Neuronal stem cell (in vitro differentiated cells): ENCODE measurements at regions not wholly inside any gene's neighbourhood (a gene's known extent, or its start where the extent isn't known, plus 50 kb on each side); places are given as distances from the start of the nearest gene placed in this dataset.

Experiments
- DNase-seq: peaks from one replicate; pipeline ENCODE4 v3.0.0-alpha.2; 2013; ENCODE audit warnings: low spot score
- H2AFZ ChIP-seq: one replicate; pipeline ENCODE4 v1.6.1; 2013; ENCODE audit warnings: mild to moderate bottlenecking, low read length, inconsistent platforms
- H2AK5ac ChIP-seq: 2 replicates; pipeline ENCODE4 v1.6.1; 2013; ENCODE audit warnings: low read depth, mild to moderate bottlenecking, inconsistent platforms, low read length, moderate library complexity, mixed read lengths
- H2BK120ac ChIP-seq: 2 replicates; pipeline ENCODE4 v1.6.1; 2013; ENCODE audit warnings: low read depth, mild to moderate bottlenecking, inconsistent platforms, low read length, moderate library complexity, mixed read lengths
- H2BK12ac ChIP-seq: one replicate; pipeline ENCODE4 v1.6.1; 2013; ENCODE audit warnings: low read length, inconsistent platforms
- H2BK15ac ChIP-seq: 2 replicates; pipeline ENCODE4 v1.6.1; 2013; ENCODE audit warnings: mild to moderate bottlenecking, low read length, inconsistent platforms, mixed read lengths
- H2BK5ac ChIP-seq: one replicate; pipeline ENCODE4 v1.6.1; 2013; ENCODE audit warnings: inconsistent platforms, mild to moderate bottlenecking, low read length, moderate library complexity
- H3K14ac ChIP-seq: one replicate; pipeline ENCODE4 v1.6.1; 2013; ENCODE audit warnings: low read length, inconsistent platforms
- H3K18ac ChIP-seq: 2 replicates; pipeline ENCODE4 v1.6.1; 2013; ENCODE audit warnings: low read length, inconsistent platforms
- H3K23ac ChIP-seq: 2 replicates; pipeline ENCODE4 v1.6.1; 2013; ENCODE audit warnings: low read depth, mild to moderate bottlenecking, mixed read lengths, low read length, inconsistent platforms; ENCODE audit not compliant: poor library complexity
- H3K27ac ChIP-seq: replicated peaks from 3 replicates; pipeline ENCODE4 v1.5.1; 2013; ENCODE audit warnings: low read length, inconsistent platforms
- H3K27me3 ChIP-seq, 3 experiments: 2 replicates each; pipeline ENCODE4 v1.6.1; 2013; ENCODE audit warnings: low read length in 3 of 3, mild to moderate bottlenecking in 2 of 3, inconsistent platforms in 1 of 3, low read depth in 1 of 3, mixed read lengths in 1 of 3, moderate library complexity in 1 of 3; ENCODE audit not compliant: control insufficient read depth in 3 of 3, insufficient read depth in 3 of 3
- H3K36me3 ChIP-seq, 2 donors: replicated peaks in 1 of 2; 2 replicates each; pipeline ENCODE4 v1.6.1; 2013; ENCODE audit warnings: low read length in 2 of 2; ENCODE audit not compliant: control insufficient read depth in 2 of 2, insufficient read depth in 2 of 2
- H3K4ac ChIP-seq: 2 replicates; pipeline ENCODE4 v1.6.1; 2013; ENCODE audit warnings: inconsistent platforms, mild to moderate bottlenecking, low read length, moderate library complexity
- H3K4me1 ChIP-seq, 2 donors: 1 replicate in 1 of 2; 2 replicates in 1 of 2; pipeline ENCODE4 v1.6.1; 2013; ENCODE audit warnings: low read length in 2 of 2, low read depth in 1 of 2; ENCODE audit not compliant: control insufficient read depth in 2 of 2, insufficient read depth in 1 of 2
- H3K4me2 ChIP-seq: one replicate; pipeline ENCODE4 v1.6.1; 2013; ENCODE audit warnings: mild to moderate bottlenecking, low read length, inconsistent platforms; ENCODE audit not compliant: insufficient read depth, poor library complexity, severe bottlenecking
- H3K4me3 ChIP-seq, 2 donors: 2 replicates each; pipeline ENCODE4 v1.5.1; 2013; ENCODE audit warnings: low read length in 2 of 2, mild to moderate bottlenecking in 2 of 2, inconsistent platforms in 1 of 2, moderate library complexity in 1 of 2
- H3K79me1 ChIP-seq: one replicate; pipeline ENCODE4 v1.6.1; 2013; ENCODE audit warnings: low read depth, mild to moderate bottlenecking, inconsistent platforms, low read length, moderate library complexity
- H3K9ac ChIP-seq: one replicate; pipeline ENCODE4 v1.6.1; 2013; ENCODE audit warnings: mild to moderate bottlenecking, low read depth, low read length, inconsistent platforms; ENCODE audit not compliant: poor library complexity
- H3K9me3 ChIP-seq, 2 donors: replicated peaks in 1 of 2; 2 replicates each; pipeline versions ENCODE3 to v1.6.1; 2013; ENCODE audit warnings: low read length in 2 of 2, mild to moderate bottlenecking in 2 of 2, inconsistent platforms in 1 of 2, low read depth in 1 of 2, mixed read lengths in 1 of 2, moderate library complexity in 1 of 2; ENCODE audit not compliant: control insufficient read depth in 2 of 2, insufficient read depth in 1 of 2
- H4K8ac ChIP-seq: one replicate; pipeline ENCODE4 v1.6.1; 2013; ENCODE audit warnings: low read depth, mild to moderate bottlenecking, inconsistent platforms, low read length, moderate library complexity
- H4K91ac ChIP-seq: one replicate; pipeline ENCODE4 v1.6.1; 2013; ENCODE audit warnings: low read length, low read depth, mild to moderate bottlenecking, inconsistent platforms; ENCODE audit not compliant: poor library complexity
- WGBS, 2 donors: extraction: QIAGEN DNeasy Blood & Tissue Kit; methylation state at CpG; one replicate each; pipeline ENCODE4 v1.1.7; 2013; ENCODE audit warnings: missing lambda C conversion rate in 2 of 2, mixed read lengths in 1 of 2; ENCODE audit not compliant: insufficient read length in 2 of 2, insufficient replicate concordance in 1 of 2; ENCODE audit errors: extremely low coverage in 2 of 2; 5-methylcytosine and 5-hydroxymethylcytosine counted together

DNA sequence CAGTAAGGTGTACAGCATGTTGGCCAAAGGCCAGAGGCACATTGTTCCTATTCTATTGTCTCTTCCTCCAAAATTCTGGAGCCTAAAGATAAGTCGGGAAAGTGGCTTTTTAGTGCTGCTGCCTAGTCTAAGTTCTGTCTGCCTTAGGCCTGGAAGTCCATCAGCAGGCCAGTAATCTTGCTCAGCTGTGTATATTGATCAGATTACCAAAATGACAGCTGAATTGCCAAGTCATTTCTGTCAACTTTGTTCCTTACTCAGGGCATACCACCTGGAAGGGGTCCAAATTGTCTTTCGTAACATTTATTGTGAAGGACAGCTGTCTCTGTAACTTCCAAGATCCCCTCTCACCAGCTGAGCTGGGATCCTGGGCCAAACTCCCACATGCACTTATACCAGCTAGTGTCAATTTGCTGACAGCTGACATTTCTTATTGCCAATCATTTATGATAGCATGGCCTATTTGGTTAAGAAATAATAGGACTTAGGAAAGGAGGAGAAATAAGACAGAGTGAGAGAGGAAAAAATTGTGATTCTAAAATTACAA lies 116.8 kb upstream of the FSHR start:
- Histone ChIP-seq H3K9ac (no peak overlapping the region), H2AK5ac (no peak overlapping the region), H4K91ac (no peak overlapping the region), H3K14ac (no peak overlapping the region), H3K4me2 (no peak overlapping the region), H2BK15ac (no peak overlapping the region), H3K4ac (no peak overlapping the region), H2BK5ac (no peak overlapping the region), H2BK12ac (no peak overlapping the region), H3K36me3 (no peaks in the 10 kb centered on the region), H3K4me3 (no peak overlapping the region), H3K23ac (no peak overlapping the region), H3K18ac (no peak overlapping the region), H4K8ac (no peak overlapping the region), H3K9me3 (no peaks in the 10 kb centered on the region), H3K27me3 (peaks cover 0 to 3% (median 0%) of the 10 kb centered on the region in 3 experiments), H3K27ac (no peak overlapping the region), H2BK120ac (no peak overlapping the region), H2AFZ (no peak overlapping the region), H3K4me1 (no peaks in the 10 kb centered on the region), H3K79me1 (no peaks in the 10 kb centered on the region)
- no CpG with 5 or more reads among the region's 2 CpGs for WGBS, 2 donors
- DNase-seq: no peak

- Histone ChIP-seq H3K27ac (no peak overlapping the region), H3K4me3 (no peak overlapping the region), H3K18ac (no peak overlapping the region), H2BK12ac (no peak overlapping the region), H4K91ac (no peak overlapping the region), H4K8ac (no peak overlapping the region), H2AK5ac (no peak overlapping the region), H3K9me3 (no peaks in the 10 kb centered on the region), H3K4me1 (no peaks in the 10 kb centered on the region), H3K14ac (no peak overlapping the region), H2BK120ac (no peak overlapping the region), H3K4ac (no peak overlapping the region), H3K36me3 (no peaks in the 10 kb centered on the region), H3K9ac (no peak overlapping the region), H3K27me3 (peaks cover 0 to 3% (median 0%) of the 10 kb centered on the region in 3 experiments), H2BK15ac (no peak overlapping the region), H2BK5ac (no peak overlapping the region), H3K79me1 (no peaks in the 10 kb centered on the region), H3K4me2 (no peak overlapping the region), H3K23ac (no peak overlapping the region), H2AFZ (no peak overlapping the region)
- no CpG with 5 or more reads among the region's 6 CpGs for WGBS, 2 donors
- no peak for DNase-seq
These were observed 115.8 kb upstream of the FSHR start for GRCh38 chr2:49270091-49270490.

GRCh38 chr2:49265471-49265870 lies 111.2 kb upstream of the FSHR start:
- no CpG with 5 or more reads among the region's 2 CpGs for WGBS, 2 donors
- Histone ChIP-seq H4K91ac (no peak overlapping the region), H2BK5ac (no peak overlapping the region), H3K79me1 (no peaks in the 10 kb centered on the region), H3K4me1 (peaks cover 0 to 1% of the 10 kb centered on the region in 2 donors), H3K36me3 (no peaks in the 10 kb centered on the region), H3K18ac (no peak overlapping the region), H3K4me3 (no peak overlapping the region), H3K14ac (no peak overlapping the region), H3K9me3 (no peaks in the 10 kb centered on the region), H3K27ac (no peak overlapping the region), H2BK15ac (no peak overlapping the region), H3K23ac (no peak overlapping the region), H3K4ac (no peak overlapping the region), H3K4me2 (no peak overlapping the region), H2AFZ (no peak overlapping the region), H3K9ac (no peak overlapping the region), H3K27me3 (peaks cover 0 to under 1% (median 0%) of the 10 kb centered on the region in 3 experiments), H4K8ac (no peak overlapping the region), H2AK5ac (no peak overlapping the region), H2BK120ac (no peak overlapping the region), H2BK12ac (no peak overlapping the region)
- DNase-seq: no peak

GRCh38 chr2:49262801-49263560 lies 108.7 kb upstream of the FSHR start:
- Histone ChIP-seq H3K79me1 (no peaks in the 10 kb centered on the region), H3K18ac (no peak overlapping the region), H4K8ac (no peak overlapping the region), H3K27ac (no peak overlapping the region), H2BK5ac (no peak overlapping the region), H3K27me3 (no peaks in the 10 kb centered on the region), H3K4me1 (peaks cover 0 to 1% of the 10 kb centered on the region in 2 donors), H2AK5ac (no peak overlapping the region), H3K4me2 (no peak overlapping the region), H2BK15ac (no peak overlapping the region), H4K91ac (no peak overlapping the region), H3K9me3 (no peaks in the 10 kb centered on the region), H2AFZ (no peak overlapping the region), H3K9ac (no peak overlapping the region), H3K14ac (no peak overlapping the region), H3K4me3 (peak overlapping the region in 1 of 2 donors; percentile 20), H3K23ac (no peak overlapping the region), H3K4ac (no peak overlapping the region), H2BK120ac (no peak overlapping the region), H3K36me3 (no peaks in the 10 kb centered on the region), H2BK12ac (no peak overlapping the region)
- WGBS, 2 donors: no CpG with 5 or more reads among the region's 8 CpGs
- no peak for DNase-seq
